Type B pancreatic cell (in vitro differentiated cells): ENCODE measurements at regions not wholly inside any gene's neighbourhood (a gene's known extent, or its start where the extent isn't known, plus 50 kb on each side); places are given as distances from the start of the nearest gene placed in this dataset.
"Not testable (repeated sequence)": the region's sequence is repeated elsewhere in the genome, so short reads cannot be mapped to it uniquely, and the experiment has no call there.

ENCODE experiments used
- DNase-seq: peaks from one replicate; pipeline ENCODE4 v3.0.0; 2021; ENCODE audit warnings: mixed read lengths; ENCODE audit not compliant: unreplicated experiment; ENCODE audit errors: extremely low spot score
- H3K27ac Mint-ChIP-seq: 2 replicates; pipeline ENCODE4 v1.8.0; 2021; ENCODE audit warnings: mild to moderate bottlenecking, mixed read lengths
- H3K27me3 Mint-ChIP-seq: 2 replicates; pipeline ENCODE4 v1.8.0; 2021; ENCODE audit warnings: mixed read lengths
- H3K36me3 Mint-ChIP-seq: 2 replicates; pipeline ENCODE4 v1.8.0; 2021; ENCODE audit warnings: mixed read lengths
- H3K4me1 Mint-ChIP-seq: one replicate; pipeline ENCODE4 v1.8.0; 2021; ENCODE audit warnings: mixed read lengths; ENCODE audit not compliant: unreplicated experiment
- H3K4me3 Mint-ChIP-seq: 2 replicates; pipeline ENCODE4 v1.8.0; 2021; ENCODE audit warnings: mild to moderate bottlenecking, mixed read lengths
- H3K9me3 Mint-ChIP-seq: 2 replicates; pipeline ENCODE4 v1.8.0; 2021; ENCODE audit warnings: mixed read lengths
- CTCF ChIP-seq: fragments of 200-600 bp; sonication (generic); conservative IDR thresholded peaks from 2 replicates; pipeline ENCODE4 v1.5.0; 2021; ENCODE audit warnings: antibody characterized with exemption, mild to moderate bottlenecking

DNA sequence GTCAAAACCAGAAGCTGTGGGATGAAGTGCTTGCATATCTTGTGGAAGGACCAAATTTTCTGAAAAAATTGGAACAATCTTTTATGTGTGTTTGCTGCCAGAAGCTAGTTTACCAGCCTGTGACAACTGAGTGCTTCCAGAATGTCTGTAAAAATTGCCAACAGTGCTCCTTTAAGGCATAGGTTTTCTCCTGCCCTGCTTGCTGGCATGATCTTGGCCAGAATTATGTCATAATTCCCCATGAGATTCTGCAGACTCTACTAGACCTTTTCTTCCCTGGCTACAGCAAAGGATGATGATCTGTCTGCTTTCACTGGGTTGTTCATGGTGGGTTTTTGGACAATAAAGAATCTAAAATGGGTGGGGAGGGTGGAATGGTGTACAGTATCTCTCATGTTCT lies 196.3 kb upstream of the ZCCHC13 start:
- Mint-ChIP-seq H3K9me3 (peaks cover 10% of the 10 kb centered on the region), H3K27me3 (no peaks in the 10 kb centered on the region), H3K4me3 (no peak overlapping the region), H3K27ac (no peak overlapping the region), H3K36me3 (peaks cover 9% of the 10 kb centered on the region), H3K4me1 (no peaks in the 10 kb centered on the region)
- no peak for TF ChIP-seq CTCF
- DNase-seq, result no peak

GRCh38 chrX:74104356-74105015 lies 199.5 kb upstream of the ZCCHC13 start:
- Mint-ChIP-seq H3K27me3 (no peaks in the 10 kb centered on the region), H3K36me3 (peaks cover 5% of the 10 kb centered on the region), H3K9me3 (peaks cover 5% of the 10 kb centered on the region), H3K4me1 (no peaks in the 10 kb centered on the region), H3K27ac (no peak overlapping the region), H3K4me3 (no peak overlapping the region)
- no peak for DNase-seq
- TF ChIP-seq CTCF, result no peak

DNA sequence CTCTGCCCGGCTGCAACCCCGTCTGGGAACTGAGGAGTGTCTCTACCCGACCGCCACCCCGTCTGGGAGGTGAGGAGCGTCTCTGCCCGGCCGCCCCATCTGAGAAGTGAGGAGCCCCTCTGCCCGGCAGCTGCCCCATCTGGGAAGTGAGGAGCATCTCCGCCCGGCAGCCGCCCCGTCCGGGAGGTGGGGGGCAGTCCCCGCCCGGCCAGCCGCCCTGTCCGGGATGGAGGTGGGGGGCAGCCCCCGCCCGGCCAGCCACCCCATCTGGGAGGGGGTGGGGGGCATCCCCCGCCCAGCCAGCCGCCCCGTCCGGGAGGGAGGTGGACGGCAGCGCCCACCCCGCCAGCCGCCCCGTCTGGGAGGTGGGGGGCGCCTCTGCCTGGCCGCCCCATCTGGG lies 205.6 kb upstream of the ZCCHC13 start:
- H3K27ac Mint-ChIP-seq, H3K9me3 Mint-ChIP-seq, H3K4me3 Mint-ChIP-seq, H3K4me1 Mint-ChIP-seq, DNase-seq, H3K36me3 Mint-ChIP-seq, H3K27me3 Mint-ChIP-seq: not testable (repeated sequence)

DNA sequence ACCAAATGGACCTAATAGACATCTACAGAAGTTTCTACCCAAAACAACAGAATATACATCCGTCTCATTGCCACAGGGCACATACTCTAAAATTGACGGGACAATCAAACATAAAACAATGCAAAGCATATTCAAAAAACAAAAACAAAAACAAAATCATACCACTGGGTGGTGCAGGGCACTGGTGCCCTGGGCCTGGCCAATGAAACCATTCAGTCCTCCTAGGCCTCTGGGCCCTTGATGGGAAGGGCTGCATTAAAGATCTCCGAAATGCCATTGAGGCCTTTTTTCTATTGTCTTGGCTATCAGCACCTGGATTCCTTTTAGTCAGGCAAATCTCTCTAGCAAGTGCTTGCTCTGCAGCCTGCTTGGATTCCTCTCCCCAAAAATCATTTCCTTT lies 213.9 kb upstream of the ZCCHC13 start:
- no peak for TF ChIP-seq CTCF
- DNase-seq, result no peak
- Mint-ChIP-seq H3K9me3 (peaks cover 12% of the 10 kb centered on the region), H3K4me1 (no peaks in the 10 kb centered on the region), H3K36me3 (no peaks in the 10 kb centered on the region), H3K27me3 (no peaks in the 10 kb centered on the region), H3K27ac (no peak overlapping the region), H3K4me3 (no peak overlapping the region)

DNA sequence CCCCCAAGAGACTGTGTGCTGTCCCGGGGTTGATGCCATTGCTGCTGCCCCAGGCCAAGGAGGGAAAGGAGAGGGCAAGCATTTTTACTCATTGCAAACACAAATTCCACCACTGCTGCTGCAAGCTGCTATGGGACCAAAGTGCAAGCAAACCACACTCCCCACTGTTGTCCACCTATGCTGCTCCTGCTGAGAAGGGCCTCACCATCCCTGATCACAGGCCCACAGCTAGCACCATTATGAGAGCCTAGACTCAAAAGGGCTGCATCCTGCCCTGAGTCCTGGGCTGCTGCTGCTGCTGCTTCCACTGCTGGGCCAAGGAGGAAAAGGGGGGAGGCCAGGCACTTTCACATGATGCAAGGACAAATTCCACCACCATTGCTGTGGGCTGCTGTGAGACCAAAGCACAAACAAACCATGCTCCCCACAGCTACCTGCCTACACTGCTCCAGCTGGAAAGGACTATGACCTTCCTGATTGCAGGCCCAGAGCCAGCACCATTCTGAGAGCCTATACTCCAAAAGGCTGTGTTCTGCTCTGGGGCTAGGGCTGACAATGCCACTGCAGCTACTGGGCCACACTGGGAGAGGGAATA lies 218.2 kb upstream of the ZCCHC13 start:
- Mint-ChIP-seq H3K27me3 (no peaks in the 10 kb centered on the region), H3K36me3 (peaks cover 3% of the 10 kb centered on the region), H3K27ac (no peak overlapping the region), H3K4me1 (no peaks in the 10 kb centered on the region), H3K4me3 (no peak overlapping the region), H3K9me3 (peaks cover 10% of the 10 kb centered on the region)
- TF ChIP-seq CTCF, result no peak
- no peak for DNase-seq

DNA sequence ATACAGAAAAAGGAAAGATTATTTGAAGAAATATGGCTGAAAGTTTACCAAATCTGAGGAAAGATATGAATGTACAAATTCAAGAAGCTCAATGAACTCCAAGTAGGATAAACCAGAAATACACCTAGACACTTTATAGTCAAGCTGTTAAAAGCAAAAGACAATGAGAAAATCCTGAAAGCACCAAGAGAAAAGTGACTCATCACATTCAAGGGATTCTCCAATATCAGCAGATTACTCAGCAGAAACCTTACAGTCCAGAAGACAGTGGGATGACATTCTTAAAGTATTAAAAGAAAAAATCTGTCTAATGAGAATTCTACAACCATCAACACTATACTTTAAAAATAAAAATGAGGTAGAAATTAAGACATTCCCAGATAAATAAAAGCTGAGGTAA lies 223.8 kb upstream of the ZCCHC13 start:
- H3K27ac Mint-ChIP-seq, result no peak overlapping the region
- no peaks in the 10 kb centered on the region for H3K4me1 Mint-ChIP-seq
- DNase-seq, result no peak
- TF ChIP-seq CTCF, result no peak
- no peaks in the 10 kb centered on the region for H3K27me3 Mint-ChIP-seq
- H3K9me3 Mint-ChIP-seq, result peaks cover 8% of the 10 kb centered on the region
- H3K4me3 Mint-ChIP-seq, result no peak overlapping the region
- H3K36me3 Mint-ChIP-seq, result peaks cover 12% of the 10 kb centered on the region
